Lower lobe of right lung (tissue), 2 donors: ENCODE measurements at regions not wholly inside any gene's neighbourhood (a gene's known extent, or its start where the extent isn't known, plus 50 kb on each side); places are given as distances from the start of the nearest gene placed in this dataset.

ENCODE experiments used
- ATAC-seq, 2 donors: fragments of 200-7000 bp; cut with Tn5 transposase; one replicate each; pipeline ENCODE4 v1.9.1; 2020 to 2022; ENCODE audit warnings: mild to moderate bottlenecking in 2 of 2, moderate library complexity in 2 of 2
- DNase-seq: peaks from one replicate; pipeline ENCODE4 v3.0.0-alpha.2; 2020
- H3K27ac ChIP-seq: fragments of 200-600 bp; one replicate; pipeline ENCODE4 v1.8.0; 2022
- H3K27me3 ChIP-seq: fragments of 200-600 bp; one replicate; pipeline ENCODE4 v1.8.0; 2022; ENCODE audit warnings: low read depth
- H3K36me3 ChIP-seq: fragments of 200-600 bp; one replicate; pipeline ENCODE4 v1.8.0; 2022; ENCODE audit warnings: mild to moderate bottlenecking
- H3K4me1 ChIP-seq: fragments of 200-600 bp; one replicate; pipeline ENCODE4 v1.8.0; 2022
- H3K4me3 ChIP-seq: fragments of 200-600 bp; one replicate; pipeline ENCODE4 v1.8.0; 2022; ENCODE audit warnings: mild to moderate bottlenecking
- H3K9me3 ChIP-seq: fragments of 200-600 bp; one replicate; pipeline ENCODE4 v1.8.0; 2022
- intact Hi-C: fragments of 100-400 bp; cut with DNase I; formaldehyde crosslinking; loops from one replicate; pipeline ENCODE4 v1.11.0; 2022
- TF ChIP-seq, protein P1 (sequence below): fragments of 200-600 bp; IDR thresholded peaks from one replicate; pipeline ENCODE4 v1.8.0; 2022; ENCODE audit warnings: antibody characterized with exemption, mild to moderate bottlenecking
- donor health status: DM: no; HTN: yes; CAD: no; lungs with severe emphysema.

DNA sequence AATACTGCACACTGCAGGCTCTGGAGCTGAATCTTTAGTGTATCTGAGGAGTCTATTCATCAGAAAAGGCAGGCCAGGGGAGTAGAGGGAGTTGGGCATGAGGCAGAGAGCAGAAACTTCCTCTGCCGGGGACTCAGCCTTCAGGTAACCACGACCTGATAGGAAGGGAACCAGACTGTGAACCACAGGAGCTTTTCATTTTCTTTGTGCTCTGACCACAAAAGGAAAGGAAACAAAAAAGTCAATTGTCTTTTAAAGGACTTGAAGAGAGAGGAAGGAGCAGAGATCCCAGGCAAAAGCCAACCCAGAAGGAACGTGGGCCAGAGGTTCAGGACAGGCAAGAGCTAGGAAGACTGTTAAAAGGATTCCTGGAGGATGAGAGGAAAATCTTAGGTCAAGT, 573.3 kb downstream of the EPHB1 start:
- no peak for ATAC-seq
- no peaks in the 10 kb centered on the region for H3K9me3 ChIP-seq

DNA sequence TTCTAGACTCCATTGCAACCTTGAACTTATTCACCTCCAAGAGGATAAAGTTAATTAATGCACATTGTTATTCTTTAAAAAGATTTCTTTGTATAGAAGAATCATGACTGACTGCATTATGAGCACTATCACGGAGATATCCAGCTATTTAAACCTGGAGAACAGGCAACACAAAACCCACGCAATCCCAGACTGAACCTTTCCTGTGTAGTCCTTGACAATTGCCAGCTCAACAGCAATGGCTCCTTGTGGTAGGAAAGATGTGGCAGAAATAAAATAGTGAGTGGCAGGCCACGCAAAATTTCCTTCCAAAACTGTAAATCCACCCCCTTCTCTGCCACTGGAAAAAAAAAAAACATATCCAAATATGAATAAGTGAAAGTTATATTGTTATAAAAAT, 573.7 kb downstream of the EPHB1 start:
- TF ChIP-seq, protein P1, sequence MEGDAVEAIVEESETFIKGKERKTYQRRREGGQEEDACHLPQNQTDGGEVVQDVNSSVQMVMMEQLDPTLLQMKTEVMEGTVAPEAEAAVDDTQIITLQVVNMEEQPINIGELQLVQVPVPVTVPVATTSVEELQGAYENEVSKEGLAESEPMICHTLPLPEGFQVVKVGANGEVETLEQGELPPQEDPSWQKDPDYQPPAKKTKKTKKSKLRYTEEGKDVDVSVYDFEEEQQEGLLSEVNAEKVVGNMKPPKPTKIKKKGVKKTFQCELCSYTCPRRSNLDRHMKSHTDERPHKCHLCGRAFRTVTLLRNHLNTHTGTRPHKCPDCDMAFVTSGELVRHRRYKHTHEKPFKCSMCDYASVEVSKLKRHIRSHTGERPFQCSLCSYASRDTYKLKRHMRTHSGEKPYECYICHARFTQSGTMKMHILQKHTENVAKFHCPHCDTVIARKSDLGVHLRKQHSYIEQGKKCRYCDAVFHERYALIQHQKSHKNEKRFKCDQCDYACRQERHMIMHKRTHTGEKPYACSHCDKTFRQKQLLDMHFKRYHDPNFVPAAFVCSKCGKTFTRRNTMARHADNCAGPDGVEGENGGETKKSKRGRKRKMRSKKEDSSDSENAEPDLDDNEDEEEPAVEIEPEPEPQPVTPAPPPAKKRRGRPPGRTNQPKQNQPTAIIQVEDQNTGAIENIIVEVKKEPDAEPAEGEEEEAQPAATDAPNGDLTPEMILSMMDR, result no peak
- H3K27me3 ChIP-seq, result no peaks in the 10 kb centered on the region
- H3K9me3 ChIP-seq, result no peaks in the 10 kb centered on the region
- ATAC-seq, result no peak
- no peak for DNase-seq
- no peak overlapping the region for H3K4me3 ChIP-seq
- H3K36me3 ChIP-seq, result no peaks in the 10 kb centered on the region
- intact Hi-C loops, result no loop called here
- H3K4me1 ChIP-seq, result no peaks in the 10 kb centered on the region
- H3K27ac ChIP-seq, result no peak overlapping the region

More for the DNA sequence above, 573.3 kb downstream of the EPHB1 start:
- TF ChIP-seq, protein P1, result no peak
- H3K27ac ChIP-seq, result no peak overlapping the region
- no peaks in the 10 kb centered on the region for H3K27me3 ChIP-seq
- no peaks in the 10 kb centered on the region for H3K4me1 ChIP-seq
- DNase-seq, result no peak
- intact Hi-C loops, result no loop called here
- H3K4me3 ChIP-seq, result no peak overlapping the region
- no peaks in the 10 kb centered on the region for H3K36me3 ChIP-seq

DNA sequence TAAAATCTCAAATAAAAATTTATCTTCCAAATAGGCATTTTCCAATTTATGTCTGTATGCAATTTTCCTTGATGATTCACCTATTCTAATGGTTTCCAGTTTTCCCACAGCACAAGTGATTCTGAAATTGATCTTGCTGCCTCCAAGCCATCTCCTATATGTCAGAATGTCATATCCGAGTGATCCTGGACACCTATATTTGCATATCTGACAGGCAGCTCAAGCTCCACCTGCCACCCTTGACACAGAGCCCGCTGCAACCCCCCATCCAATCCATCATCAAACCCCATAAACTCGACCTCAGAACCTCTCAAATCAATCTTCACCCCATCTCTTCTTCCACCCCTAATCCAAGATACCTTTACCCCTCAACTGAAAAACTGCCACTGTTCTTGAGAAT, 579.5 kb downstream of the EPHB1 start:
- no peak overlapping the region for H3K4me3 ChIP-seq
- H3K27ac ChIP-seq, result no peak overlapping the region
- no peaks in the 10 kb centered on the region for H3K9me3 ChIP-seq
- TF ChIP-seq, protein P1, result no peak
- H3K27me3 ChIP-seq, result no peaks in the 10 kb centered on the region
- no peaks in the 10 kb centered on the region for H3K4me1 ChIP-seq
- DNase-seq (no peak), ATAC-seq (no peak)
- H3K36me3 ChIP-seq, result no peaks in the 10 kb centered on the region
- intact Hi-C loops, result no loop called here

DNA sequence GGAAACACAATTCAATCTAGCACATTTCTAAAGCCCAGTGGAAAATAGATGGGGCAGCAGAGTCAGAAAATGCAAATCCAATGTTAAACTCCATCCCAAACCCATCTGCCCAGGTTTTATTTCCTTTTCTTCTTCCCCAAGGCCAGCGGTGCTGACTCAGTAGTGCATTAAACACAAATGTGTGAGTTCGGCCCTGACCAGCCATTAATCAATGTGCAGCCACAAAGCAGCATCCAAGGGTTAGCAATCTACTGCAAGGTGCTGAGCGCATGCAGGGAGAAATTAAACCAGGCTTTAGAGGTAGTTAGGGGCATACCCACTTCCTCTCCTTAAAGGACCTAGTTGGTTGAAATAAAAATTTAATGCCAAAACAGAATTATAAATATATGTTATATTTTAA, 583.3 kb upstream of the PPP2R3A start:
- Histone ChIP-seq H3K4me3 (no peak overlapping the region), H3K9me3 (no peaks in the 10 kb centered on the region), H3K27me3 (no peaks in the 10 kb centered on the region), H3K27ac (no peak overlapping the region), H3K4me1 (no peaks in the 10 kb centered on the region), H3K36me3 (no peaks in the 10 kb centered on the region)
- intact Hi-C loops, result no loop called here
- no peak for DNase-seq
- TF ChIP-seq, protein P1, result no peak
- ATAC-seq, result no peak

DNA sequence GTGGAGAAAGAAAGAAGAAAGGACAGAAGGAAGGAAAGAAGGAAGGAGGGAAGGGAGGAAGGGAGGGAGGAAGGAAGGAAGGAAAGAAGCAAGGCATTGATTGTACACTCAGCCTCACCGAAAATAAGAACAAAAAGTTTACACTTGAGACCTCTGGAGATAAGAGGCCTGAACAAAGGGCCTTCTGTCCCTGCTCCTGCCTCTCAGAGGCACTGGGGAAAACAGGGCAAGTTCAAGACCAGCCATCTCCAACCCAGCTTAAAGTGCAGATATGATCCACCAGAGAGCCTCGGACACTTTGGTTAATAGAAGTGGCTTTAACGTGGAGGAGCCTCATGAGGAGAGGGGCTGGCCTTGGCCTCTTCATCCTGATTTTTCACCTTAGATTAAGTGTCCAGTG, 582.9 kb upstream of the PPP2R3A start:
- intact Hi-C loops, result no loop called here
- no peak overlapping the region for H3K4me3 ChIP-seq
- no peaks in the 10 kb centered on the region for H3K9me3 ChIP-seq
- H3K27me3 ChIP-seq, result no peaks in the 10 kb centered on the region
- no peak overlapping the region for H3K27ac ChIP-seq
- no peak for ATAC-seq
- no peaks in the 10 kb centered on the region for H3K4me1 ChIP-seq
- no peak for DNase-seq
- TF ChIP-seq, protein P1, result no peak
- H3K36me3 ChIP-seq, result no peaks in the 10 kb centered on the region

DNA sequence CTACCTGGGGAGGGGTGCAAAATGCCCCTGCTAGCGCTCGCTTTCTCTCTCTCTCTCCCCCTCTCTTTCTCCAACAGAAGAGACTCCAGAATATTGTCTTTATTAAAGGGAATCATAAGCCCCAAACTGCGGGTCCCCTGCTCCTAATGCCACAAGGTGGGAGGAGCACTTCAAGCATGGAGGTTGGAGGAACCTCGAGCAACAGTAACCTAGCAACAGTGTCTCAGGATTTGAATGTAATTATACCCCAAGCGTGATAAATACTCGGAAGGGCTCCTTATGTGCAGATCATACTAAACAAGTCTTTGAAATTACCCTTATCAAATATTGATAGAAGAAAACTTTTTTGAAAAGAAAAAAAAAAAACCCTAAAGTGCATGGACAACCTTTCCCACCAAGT, 582.2 kb upstream of the PPP2R3A start:
- Histone ChIP-seq H3K4me1 (no peaks in the 10 kb centered on the region), H3K27ac (no peak overlapping the region), H3K9me3 (no peaks in the 10 kb centered on the region), H3K36me3 (no peaks in the 10 kb centered on the region), H3K4me3 (no peak overlapping the region), H3K27me3 (no peaks in the 10 kb centered on the region)
- DNase-seq (no peak), ATAC-seq (no peak)
- TF ChIP-seq, protein P1, result no peak
- intact Hi-C loops, result no loop called here
